ENCODE measurements at regions not wholly inside any gene's neighbourhood (a gene's known extent, or its start where the extent isn't known, plus 50 kb on each side); places are given as distances from the start of the nearest gene placed in this dataset.

- TF ChIP-seq POLR2AphosphoS5 (IDR thresholded peaks at IDR 0.05) (no peak), POLR2A (IDR thresholded peaks at IDR 0.05) (no peak), CTCF (IDR thresholded peaks at IDR 0.05) (no peak), EP300 (IDR thresholded peaks at IDR 0.05) (no peak)
- Histone ChIP-seq H3K36me3 (no peaks in the 10 kb centered on the region), H3K27me3 (no peaks in the 10 kb centered on the region), H3K27ac (no peak overlapping the region), H3K4me1 (peaks cover 0 to 16% (median 3%) of the 10 kb centered on the region in 4 donors), H3K9me3 (no peaks in the 10 kb centered on the region), H3K4me3 (no peak overlapping the region)
- intact Hi-C loops (cut with DNase I) = loop anchor here (10.0 kb wide), 1 partner anchor 1394 kb away; no protein-coding TSS in a partner anchor
- DNase-seq = no peak
These were observed 147.3 kb upstream of the ZNF385D start for GRCh38 chr3:21898316-21898715.

GRCh38 chr3:21901484-21901883, 150.5 kb upstream of the ZNF385D start:
- H3K27me3 ChIP-seq = no peaks in the 10 kb centered on the region
- 76 to 81% methylated on average over 4 of the region's 4 CpGs for WGBS, 2 donors

GRCh38 chr3:21902956-21903355, 151.9 kb upstream of the ZNF385D start:
- WGBS, 2 donors = 78 to 87% methylated on average over 4 of the region's 4 CpGs
- H3K36me3 ChIP-seq = no peaks in the 10 kb centered on the region
- no peak overlapping the region for H3K4me3 ChIP-seq
- H3K27ac ChIP-seq = no peak overlapping the region
- H3K27me3 ChIP-seq = no peaks in the 10 kb centered on the region
- H3K9me3 ChIP-seq = no peaks in the 10 kb centered on the region
- H3K4me1 ChIP-seq = peaks cover 0 to 7% (median 2%) of the 10 kb centered on the region in 4 donors
- no peak for DNase-seq
- TF ChIP-seq EP300 (IDR thresholded peaks at IDR 0.05) (no peak), CTCF (IDR thresholded peaks at IDR 0.05) (no peak), POLR2A (IDR thresholded peaks at IDR 0.05) (no peak), POLR2AphosphoS5 (IDR thresholded peaks at IDR 0.05) (no peak)
- intact Hi-C loops (cut with DNase I) = no loop called here

More at GRCh38 chr3:21901484-21901883, 150.5 kb upstream of the ZNF385D start:
- Histone ChIP-seq H3K4me3 (no peak overlapping the region), H3K9me3 (no peaks in the 10 kb centered on the region), H3K4me1 (peaks cover 0 to 7% (median 2%) of the 10 kb centered on the region in 4 donors), H3K27ac (no peak overlapping the region), H3K36me3 (no peaks in the 10 kb centered on the region)
- no peak for DNase-seq
- intact Hi-C loops (cut with DNase I) = no loop called here
- TF ChIP-seq EP300 (IDR thresholded peaks at IDR 0.05) (no peak), POLR2AphosphoS5 (IDR thresholded peaks at IDR 0.05) (no peak), POLR2A (IDR thresholded peaks at IDR 0.05) (no peak), CTCF (IDR thresholded peaks at IDR 0.05) (no peak)

GRCh38 chr3:21909096-21909495, 158.1 kb upstream of the ZNF385D start:
- TF ChIP-seq EP300 (IDR thresholded peaks at IDR 0.05) (no peak), CTCF (IDR thresholded peaks at IDR 0.05) (no peak), POLR2AphosphoS5 (IDR thresholded peaks at IDR 0.05) (no peak), POLR2A (IDR thresholded peaks at IDR 0.05) (no peak)
- 81 to 90% methylated on average over 3 of the region's 3 CpGs for WGBS, 2 donors
- Histone ChIP-seq H3K9me3 (no peaks in the 10 kb centered on the region), H3K27ac (no peak overlapping the region), H3K4me3 (no peak overlapping the region), H3K36me3 (no peaks in the 10 kb centered on the region), H3K4me1 (peaks cover 0 to 16% (median 2%) of the 10 kb centered on the region in 4 donors), H3K27me3 (no peaks in the 10 kb centered on the region)
- intact Hi-C loops (cut with DNase I) = no loop called here
- DNase-seq = no peak

DNA sequence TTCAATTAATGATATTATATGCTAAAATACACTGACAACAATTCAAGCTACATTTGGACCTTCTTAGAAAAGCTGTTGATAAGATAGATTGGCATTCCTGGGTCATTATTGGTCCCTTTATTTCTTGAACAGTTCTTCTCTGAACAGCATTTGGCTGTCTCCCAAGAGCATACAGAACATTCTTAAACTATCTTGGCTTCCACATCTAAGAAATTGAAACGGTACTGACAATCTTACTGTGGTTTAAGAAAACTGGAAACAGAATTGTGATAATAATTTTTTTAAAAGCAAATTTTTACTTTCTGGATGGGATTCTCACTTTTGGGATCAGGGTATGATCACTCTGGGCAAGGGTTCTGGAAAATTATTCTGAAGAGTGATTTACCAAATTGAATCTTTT, 161.7 kb upstream of the ZNF385D start:
- no peak for DNase-seq
- 19 to 62% methylated on average over 1 of the region's 1 CpG for WGBS, 2 donors
- H3K27ac ChIP-seq = no peak overlapping the region
- intact Hi-C loops (cut with DNase I) = no loop called here
- H3K36me3 ChIP-seq = no peaks in the 10 kb centered on the region
- peaks cover 0 to 16% (median 2%) of the 10 kb centered on the region in 4 donors for H3K4me1 ChIP-seq
- no peak overlapping the region for H3K4me3 ChIP-seq
- no peaks in the 10 kb centered on the region for H3K27me3 ChIP-seq
- TF ChIP-seq CTCF (IDR thresholded peaks at IDR 0.05) (no peak), POLR2AphosphoS5 (IDR thresholded peaks at IDR 0.05) (no peak), POLR2A (IDR thresholded peaks at IDR 0.05) (no peak), EP300 (IDR thresholded peaks at IDR 0.05) (no peak)
- H3K9me3 ChIP-seq = no peaks in the 10 kb centered on the region
